Bronchial epithelial cell (primary cell): ENCODE measurements at regions not wholly inside any gene's neighbourhood (a gene's known extent, or its start where the extent isn't known, plus 50 kb on each side); places are given as distances from the start of the nearest gene placed in this dataset.

Experiments used
- DNase-seq: peaks from one replicate; pipeline ENCODE4 v3.0.0-alpha.2; 2010; ENCODE audit warnings: low read depth
- FAIRE-seq: peaks from 2 replicates; lab custom pipeline; 2011; peaks lifted over from hg19 to GRCh38; lab: Jason Lieb, UNC
- H3K27me3 ChIP-seq: 2 replicates; pipeline ENCODE4 v1.5.1; 2011; ENCODE audit warnings: low read length; ENCODE audit not compliant: control insufficient read depth, insufficient read depth
- H3K36me3 ChIP-seq: 2 replicates; pipeline ENCODE4 v1.5.1; 2011; ENCODE audit warnings: low read length; ENCODE audit not compliant: control insufficient read depth, insufficient read depth
- H3K4me3 ChIP-seq: 2 replicates; pipeline ENCODE4 v1.5.1; 2011; ENCODE audit warnings: mild to moderate bottlenecking, low read depth, low read length, control low read depth
- TF ChIP-seq, protein P1 (sequence below): IDR thresholded peaks from 2 replicates; pipeline ENCODE4 v1.5.1; 2011; ENCODE audit warnings: mild to moderate bottlenecking, moderate library complexity, low read length, control low read depth, inconsistent platforms; ENCODE audit not compliant: insufficient read depth, severe bottlenecking

DNA sequence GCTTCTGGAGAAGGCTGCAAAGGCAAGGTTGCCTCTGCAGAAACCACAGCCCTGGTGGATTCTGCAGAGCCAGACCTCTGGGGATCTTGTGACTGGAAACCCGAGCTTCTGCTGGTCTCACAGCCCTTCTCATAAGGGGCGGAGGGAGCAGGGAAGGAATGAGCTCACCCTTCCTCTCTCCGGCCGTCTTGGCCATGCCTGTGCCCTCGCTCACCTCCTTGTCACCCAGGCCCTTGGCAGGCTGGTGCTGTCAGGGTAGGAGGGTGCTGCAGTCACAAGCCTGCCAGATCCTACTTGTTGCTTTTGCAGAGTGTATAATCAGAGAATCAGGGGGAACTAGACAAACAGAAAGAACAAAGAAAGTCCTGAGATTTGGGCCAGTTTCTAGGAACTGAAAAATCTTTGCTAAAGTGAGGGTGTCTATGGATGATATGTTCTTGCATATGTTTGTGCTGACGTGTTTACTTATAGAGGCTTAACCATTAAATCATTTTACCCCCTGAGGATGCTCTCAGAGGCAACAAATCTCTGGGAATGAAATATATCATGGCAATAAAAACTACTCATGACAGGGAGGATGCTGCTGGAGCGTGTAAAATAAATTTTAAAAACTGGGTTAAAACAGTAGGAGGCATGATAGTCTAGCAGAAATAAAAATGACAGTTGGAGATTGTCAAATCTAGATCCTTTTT, 244.9 kb upstream of the SOX4 start:
- H3K36me3 ChIP-seq: no peaks in the 10 kb centered on the region
- TF ChIP-seq, protein P1, sequence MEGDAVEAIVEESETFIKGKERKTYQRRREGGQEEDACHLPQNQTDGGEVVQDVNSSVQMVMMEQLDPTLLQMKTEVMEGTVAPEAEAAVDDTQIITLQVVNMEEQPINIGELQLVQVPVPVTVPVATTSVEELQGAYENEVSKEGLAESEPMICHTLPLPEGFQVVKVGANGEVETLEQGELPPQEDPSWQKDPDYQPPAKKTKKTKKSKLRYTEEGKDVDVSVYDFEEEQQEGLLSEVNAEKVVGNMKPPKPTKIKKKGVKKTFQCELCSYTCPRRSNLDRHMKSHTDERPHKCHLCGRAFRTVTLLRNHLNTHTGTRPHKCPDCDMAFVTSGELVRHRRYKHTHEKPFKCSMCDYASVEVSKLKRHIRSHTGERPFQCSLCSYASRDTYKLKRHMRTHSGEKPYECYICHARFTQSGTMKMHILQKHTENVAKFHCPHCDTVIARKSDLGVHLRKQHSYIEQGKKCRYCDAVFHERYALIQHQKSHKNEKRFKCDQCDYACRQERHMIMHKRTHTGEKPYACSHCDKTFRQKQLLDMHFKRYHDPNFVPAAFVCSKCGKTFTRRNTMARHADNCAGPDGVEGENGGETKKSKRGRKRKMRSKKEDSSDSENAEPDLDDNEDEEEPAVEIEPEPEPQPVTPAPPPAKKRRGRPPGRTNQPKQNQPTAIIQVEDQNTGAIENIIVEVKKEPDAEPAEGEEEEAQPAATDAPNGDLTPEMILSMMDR: no peak
- no peaks in the 10 kb centered on the region for H3K27me3 ChIP-seq
- DNase-seq (peak; percentile 33), FAIRE-seq (no peak)
- H3K4me3 ChIP-seq: no peak overlapping the region

DNA sequence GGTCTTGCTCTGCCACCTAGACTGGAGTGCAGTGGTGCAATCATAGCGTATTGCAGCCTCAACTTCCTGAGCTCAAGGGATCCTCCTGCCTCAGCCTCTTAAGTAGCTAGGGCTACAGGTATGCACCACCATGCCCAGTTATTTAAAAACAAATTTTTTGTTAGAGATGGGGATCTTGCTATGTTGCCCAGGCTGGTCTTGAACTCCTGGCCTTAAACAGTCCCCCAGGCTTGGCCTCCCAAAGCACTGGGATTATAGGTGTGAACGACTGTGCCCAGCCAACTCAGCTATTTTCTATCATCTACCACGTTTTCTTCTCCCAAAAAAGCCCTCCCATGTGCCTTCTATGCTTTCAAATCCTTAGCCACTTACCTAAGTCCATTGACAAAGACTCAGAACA, 243.7 kb upstream of the SOX4 start:
- TF ChIP-seq, protein P1: no peak
- Histone ChIP-seq H3K36me3 (no peaks in the 10 kb centered on the region), H3K27me3 (no peaks in the 10 kb centered on the region), H3K4me3 (no peak overlapping the region)
- FAIRE-seq (no peak), DNase-seq (no peak)

DNA sequence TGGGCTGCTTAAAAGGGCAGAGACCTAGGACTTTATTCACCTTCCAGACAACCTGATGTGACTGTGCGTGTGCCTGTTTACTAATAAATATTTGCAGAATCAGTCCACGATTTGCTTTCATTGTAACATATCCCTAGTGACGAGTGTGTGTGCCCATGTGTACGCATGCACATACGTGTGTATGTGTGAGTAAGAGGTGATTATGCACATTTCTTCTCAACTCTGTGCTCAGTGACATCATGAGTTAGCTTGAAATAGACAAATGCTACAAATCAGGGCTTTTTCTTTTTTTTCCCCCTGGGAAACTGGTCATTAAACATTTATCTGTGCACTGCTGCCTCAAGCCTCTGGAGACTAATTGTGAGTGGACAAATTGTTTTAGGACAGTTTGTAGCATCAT, 242.6 kb upstream of the SOX4 start:
- Histone ChIP-seq H3K27me3 (no peaks in the 10 kb centered on the region), H3K36me3 (no peaks in the 10 kb centered on the region), H3K4me3 (no peak overlapping the region)
- FAIRE-seq (no peak), DNase-seq (peak; percentile 42)
- TF ChIP-seq, protein P1: no peak

DNA sequence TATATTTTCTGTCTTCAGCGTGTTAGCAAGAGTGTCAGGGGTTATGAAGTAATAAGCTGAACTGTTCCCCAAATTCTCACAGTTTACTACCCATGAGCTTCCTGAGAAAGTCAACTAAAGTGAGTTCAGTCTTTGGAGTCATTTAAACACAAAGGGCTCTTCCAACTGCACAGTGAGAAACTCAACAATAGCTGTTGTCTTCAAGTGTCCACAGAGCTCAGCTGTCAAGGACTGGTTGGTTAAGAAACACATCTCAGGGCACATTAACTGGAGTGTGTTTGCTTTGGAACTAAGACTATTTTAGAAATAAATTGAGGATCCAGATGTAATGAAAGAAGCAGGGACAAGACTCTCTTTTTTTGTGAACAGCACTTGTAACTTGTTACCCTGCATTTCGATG, 241.4 kb upstream of the SOX4 start:
- no peak for DNase-seq
- TF ChIP-seq, protein P1: no peak
- no peak for FAIRE-seq

DNA sequence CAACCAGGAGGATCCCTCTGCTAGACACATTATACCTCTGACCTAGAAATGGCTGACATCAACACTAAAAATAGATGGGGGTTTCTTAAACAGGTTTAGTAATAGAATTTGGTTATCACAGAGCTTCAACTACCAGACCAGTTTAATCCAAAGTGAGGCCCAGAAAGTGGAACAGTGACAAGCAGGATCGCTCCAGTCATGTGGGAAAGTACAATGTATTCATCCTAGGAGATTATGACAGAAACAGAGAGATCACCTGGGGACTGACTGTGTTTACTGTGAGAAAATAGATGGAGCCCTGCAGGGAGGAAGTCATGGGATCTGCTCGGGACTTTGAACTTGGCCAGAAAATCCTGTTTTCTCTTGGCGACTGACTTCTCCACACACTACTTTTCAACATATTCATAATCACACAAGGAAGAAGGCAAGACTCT, 238.7 kb upstream of the SOX4 start:
- H3K36me3 ChIP-seq: no peaks in the 10 kb centered on the region
- DNase-seq: no peak
- no peak overlapping the region for H3K4me3 ChIP-seq
- TF ChIP-seq, protein P1: no peak
- no peak for FAIRE-seq
- H3K27me3 ChIP-seq: no peaks in the 10 kb centered on the region

More for the DNA sequence above, 241.4 kb upstream of the SOX4 start:
- no peak overlapping the region for H3K4me3 ChIP-seq
- no peaks in the 10 kb centered on the region for H3K27me3 ChIP-seq
- H3K36me3 ChIP-seq: no peaks in the 10 kb centered on the region

DNA sequence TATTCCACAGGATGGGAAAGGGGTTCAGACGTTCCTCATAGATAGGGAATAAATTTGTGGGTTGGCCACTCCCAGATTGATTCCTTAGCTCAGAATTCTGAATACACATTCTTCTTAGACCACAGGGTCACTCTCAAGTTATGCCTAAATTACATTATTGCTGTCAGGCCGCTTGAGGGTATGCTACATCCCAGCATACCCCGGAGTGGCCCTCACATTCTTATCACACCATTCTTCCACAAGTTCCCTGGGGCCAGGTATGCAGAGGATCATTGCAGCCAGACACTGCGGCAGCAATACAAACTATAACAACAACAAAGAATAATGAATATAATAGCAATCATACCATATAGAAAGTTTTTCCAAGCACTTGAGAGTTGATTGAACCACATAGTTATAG, 237.9 kb upstream of the SOX4 start:
- FAIRE-seq (no peak), DNase-seq (no peak)
- TF ChIP-seq, protein P1: no peak

More for the DNA sequence above, 237.9 kb upstream of the SOX4 start:
- H3K27me3 ChIP-seq: no peaks in the 10 kb centered on the region
- H3K36me3 ChIP-seq: no peaks in the 10 kb centered on the region
- H3K4me3 ChIP-seq: no peak overlapping the region
